ENCODE measurements at regions not wholly inside any gene's neighbourhood (a gene's known extent, or its start where the extent isn't known, plus 50 kb on each side); places are given as distances from the start of the nearest gene placed in this dataset.
"Not testable (repeated sequence)": the region's sequence is repeated elsewhere in the genome, so short reads cannot be mapped to it uniquely, and the experiment has no call there.

DNA sequence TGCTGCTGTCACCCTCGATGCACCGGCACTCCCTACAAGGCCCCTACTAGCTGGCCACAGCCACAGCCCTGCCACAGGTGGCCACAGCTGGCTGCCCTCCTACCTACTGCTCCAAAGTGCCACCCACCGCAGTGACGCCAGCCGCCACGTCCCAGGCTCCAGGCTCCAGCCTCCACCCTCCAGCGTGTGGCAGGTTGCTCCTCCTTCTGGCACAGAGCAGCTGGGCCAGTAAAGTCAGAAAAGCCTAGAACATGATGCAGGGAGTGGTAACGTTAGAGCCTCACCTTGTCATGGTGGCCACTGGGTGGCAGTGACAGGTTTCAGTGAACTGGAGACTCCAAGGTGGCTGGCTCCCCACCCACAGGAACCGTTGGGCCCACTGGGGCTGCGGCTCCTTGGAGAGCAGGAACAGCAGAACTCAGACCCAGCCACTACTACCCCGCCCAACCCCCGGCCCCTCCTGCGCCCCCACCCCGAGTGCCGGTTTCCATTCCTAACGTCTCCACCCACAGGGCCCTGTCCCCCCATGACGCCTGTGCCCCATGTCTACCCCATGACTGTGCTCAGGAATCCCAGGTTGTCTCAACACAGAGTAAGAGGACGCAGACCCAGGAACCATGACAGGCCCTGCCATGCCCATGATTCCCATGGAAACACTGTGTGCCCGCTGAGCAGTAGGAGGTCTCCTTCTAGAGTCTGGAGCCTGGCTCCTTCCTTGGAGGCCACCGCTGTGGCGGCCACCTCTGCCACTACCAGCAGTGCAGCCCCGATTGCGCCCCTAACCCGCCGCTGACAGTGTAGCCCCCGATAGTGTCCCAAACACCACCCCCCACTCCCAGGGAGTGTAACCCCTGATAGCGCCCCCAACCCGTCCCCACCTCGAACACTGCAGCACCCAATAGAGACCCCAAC is 52.3 kb upstream of the ZNF33B start:
- peak; percentile 14 for DNase-seq

DNA sequence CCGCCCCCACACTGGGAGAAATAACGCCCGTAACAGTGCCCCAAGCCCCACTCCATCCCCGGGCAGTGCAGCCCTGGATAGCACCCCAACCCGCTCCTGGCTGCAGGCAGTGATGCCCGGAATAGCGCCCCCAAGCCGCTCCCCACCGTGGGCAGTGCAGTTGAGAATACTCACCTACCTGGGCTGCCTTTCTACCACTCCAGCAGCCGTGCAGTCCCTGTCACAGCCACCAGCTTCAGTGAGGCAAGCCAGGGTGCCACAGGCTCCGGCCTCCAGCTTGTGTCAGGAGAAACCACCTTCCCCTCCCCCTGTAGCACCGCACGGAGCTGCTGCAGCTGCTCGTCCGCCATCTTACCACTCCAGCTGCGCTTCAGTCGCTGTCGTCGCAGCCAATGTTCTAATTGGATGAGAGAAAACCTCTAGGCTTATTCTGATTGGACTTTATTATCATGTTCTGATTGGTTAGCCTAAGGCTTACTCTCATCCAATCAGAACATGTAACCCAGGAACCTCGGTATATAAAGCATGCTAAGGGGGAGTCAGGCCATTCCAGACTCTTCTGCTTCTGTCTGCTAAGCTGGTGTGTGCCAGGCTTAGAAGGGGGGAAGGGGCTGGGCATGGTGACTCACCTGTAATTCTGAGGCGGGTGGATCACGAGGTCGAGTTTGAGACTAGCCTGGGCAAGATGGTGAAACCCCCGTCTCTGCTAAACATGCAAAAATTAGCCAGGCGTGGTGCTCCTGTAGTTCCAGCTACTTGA is 53.2 kb upstream of the ZNF33B start:
- peak; percentile 97 for DNase-seq

- no peak for DNase-seq
Measured at GRCh38 chr10:42697926-42698325, 59.6 kb upstream of the ZNF33B start.

DNA sequence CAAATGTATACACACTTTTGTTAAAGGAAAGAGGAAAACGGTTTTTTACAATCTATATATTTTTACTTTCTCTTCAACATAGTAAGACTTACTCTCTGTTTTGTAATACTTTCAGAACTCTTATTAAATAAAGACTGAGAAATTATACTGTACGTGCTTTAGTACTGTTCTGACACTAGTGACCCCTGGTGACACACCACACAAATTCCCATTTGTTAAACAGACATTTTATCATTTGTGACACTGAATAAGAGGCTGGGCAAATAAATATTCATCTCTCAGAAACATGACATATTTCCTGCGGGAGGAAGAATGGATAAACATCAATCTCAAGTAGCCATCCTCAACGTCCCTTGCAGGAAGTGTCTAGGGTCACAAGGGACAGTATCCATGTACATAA is 68.9 kb upstream of the ZNF33B start:
- DNase-seq = no peak

DNA sequence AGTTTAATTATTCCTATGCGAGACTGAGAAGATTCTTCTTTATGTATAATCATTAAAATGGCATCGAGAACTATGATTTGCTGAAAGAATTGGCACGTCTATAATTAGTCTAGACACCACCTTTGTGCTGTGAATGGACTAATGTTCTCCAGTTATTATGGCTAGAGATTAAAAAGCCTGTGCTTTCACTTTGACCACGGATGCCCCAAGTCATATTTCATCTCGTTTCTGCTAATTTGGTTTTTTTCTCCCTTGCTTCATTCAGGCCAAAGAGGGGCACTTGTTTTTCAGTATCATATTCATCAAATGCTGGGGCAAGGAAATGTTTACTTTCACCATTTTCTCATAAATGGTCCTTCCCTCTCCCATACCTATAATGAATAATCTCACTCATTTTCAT is 63.3 kb upstream of the BMS1 start:
- not testable (repeated sequence) for DNase-seq

DNA sequence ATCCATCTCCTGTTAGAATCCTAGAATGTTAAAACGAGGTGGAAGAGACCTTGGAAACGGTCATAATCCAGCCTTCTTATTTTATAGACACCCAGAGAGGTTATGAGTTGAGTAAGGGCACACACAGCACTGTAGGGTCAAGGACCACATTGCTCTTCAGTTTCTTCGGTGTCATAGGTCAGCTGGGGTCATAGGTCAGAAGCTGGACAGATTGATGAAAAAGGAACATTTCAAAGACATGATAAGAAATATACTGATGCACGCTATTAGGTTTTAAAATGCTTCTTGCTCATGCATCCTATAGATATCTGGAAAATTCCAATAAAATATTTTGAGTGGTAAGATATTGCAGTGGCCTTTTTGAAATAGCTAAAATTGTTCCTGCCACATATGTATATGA is 60.0 kb upstream of the BMS1 start:
- no peak for DNase-seq

DNA sequence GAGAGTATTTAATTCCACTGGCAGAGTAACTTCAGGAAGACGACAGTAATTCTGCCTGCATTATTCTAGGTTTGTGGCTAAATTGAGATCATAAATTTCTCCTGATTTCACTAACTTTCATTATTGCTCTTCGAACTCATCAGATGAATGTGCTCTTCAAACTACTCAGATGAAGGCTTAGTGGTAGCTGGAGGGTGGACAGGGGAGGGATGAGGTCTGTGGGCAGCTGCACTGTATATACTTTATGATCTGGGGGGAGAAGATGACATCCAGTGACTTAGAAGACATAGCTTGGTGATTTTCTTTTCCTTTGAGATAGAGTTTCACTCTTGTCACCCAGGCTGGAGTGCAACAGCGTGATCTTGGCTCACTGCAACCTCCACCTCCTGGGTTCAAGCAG is 59.0 kb upstream of the BMS1 start:
- not testable (repeated sequence) for DNase-seq

DNA sequence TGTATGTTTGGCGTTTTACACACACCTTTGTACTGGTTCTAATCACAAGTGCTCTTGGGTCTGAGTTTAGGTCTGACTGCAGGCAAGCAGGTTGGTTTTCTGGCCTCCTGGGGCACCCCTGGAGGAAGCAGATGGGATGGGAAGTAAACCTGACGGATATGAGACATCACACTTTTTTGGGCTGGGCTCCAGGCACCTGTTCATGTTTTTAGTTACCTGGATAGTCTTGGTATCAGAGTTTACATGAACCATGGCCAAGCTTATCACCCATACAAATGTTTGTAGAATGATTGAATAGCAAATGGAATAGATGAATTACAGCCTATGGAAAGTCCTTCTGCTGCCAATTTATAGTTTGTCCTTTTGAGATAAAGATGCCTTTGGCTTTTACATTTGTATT is 57.9 kb upstream of the BMS1 start:
- DNase-seq = not testable (repeated sequence)

GRCh38 chr10:42732266-42732665 is 50.3 kb upstream of the BMS1 start:
- DNase-seq = no peak

All from NCI-H1436 treated with DMSO at 0.1 percent for 48 hours (cell line).